Endometrium (tissue), 2 donors: ENCODE measurements at regions not wholly inside any gene's neighbourhood (a gene's known extent, or its start where the extent isn't known, plus 50 kb on each side); places are given as distances from the start of the nearest gene placed in this dataset.
"Not testable (repeated sequence)": the region's sequence is repeated elsewhere in the genome, so short reads cannot be mapped to it uniquely, and the experiment has no call there.

Experiments
- FAIRE-seq: peaks from 2 replicates; lab custom pipeline; 2012; peaks lifted over from hg19 to GRCh38; lab: Jason Lieb, UNC
- donor health status: control.
- donor health status: control.

GRCh38 chr3:22691856-22692628 lies 511.1 kb upstream of the UBE2E2 start:
- peak; percentile 99 for FAIRE-seq

DNA sequence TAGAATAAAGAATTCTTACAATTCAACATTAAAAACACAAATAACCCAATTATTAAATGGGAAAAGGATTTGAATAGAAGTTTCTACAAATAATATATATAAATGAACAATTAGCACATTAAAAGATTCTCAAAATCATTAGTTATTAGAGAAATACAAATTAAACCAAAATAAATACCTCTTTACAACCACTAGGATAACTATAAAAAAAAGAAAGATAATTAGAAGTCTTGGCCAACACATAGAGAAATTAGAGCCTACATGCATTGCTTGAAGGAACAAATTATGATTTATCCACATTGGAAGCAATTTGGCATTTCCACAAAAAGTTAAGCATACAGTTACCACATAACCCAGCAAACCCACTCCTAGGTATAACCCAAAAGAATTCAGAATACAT lies 502.3 kb upstream of the UBE2E2 start:
- FAIRE-seq, result no peak

- no peak for FAIRE-seq
Observed at GRCh38 chr3:22704166-22704565, 499.0 kb upstream of the UBE2E2 start.

DNA sequence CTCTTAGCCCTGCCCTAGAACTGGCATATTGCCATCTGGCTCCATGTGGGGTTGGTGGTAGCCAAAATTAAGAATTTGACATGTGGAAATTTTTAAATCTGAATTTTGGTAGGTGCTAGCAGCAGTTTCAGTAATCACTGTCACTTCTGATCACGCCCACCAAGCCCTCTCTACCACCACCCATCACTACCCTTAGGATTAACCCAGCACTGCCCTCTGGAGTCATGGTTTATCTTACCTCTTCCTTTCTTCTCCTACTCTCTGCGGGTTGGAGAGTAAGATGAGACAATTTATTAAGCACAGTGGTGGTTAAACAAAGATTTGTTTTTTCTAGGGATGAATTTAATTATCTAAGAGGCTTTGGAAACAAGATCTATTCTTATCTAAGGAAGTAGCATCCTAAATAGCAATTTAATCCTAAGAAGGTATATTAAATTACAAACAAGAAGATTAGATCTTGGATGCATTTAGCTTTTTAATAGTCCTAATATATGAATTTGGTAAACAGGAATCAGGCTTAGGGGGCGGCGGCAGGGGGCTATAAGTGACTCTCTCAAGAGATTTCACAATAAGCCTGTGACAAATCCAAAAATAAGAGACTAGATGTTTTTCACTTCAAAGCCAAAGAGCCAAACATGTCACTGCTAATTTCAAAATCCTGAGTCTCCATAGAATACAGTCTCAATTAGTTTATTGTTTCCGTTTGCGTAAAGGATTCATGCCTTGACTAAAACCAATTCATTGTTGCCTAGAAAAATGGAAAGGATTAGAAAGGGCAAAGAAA lies 498.4 kb upstream of the UBE2E2 start:
- FAIRE-seq, result no peak

DNA sequence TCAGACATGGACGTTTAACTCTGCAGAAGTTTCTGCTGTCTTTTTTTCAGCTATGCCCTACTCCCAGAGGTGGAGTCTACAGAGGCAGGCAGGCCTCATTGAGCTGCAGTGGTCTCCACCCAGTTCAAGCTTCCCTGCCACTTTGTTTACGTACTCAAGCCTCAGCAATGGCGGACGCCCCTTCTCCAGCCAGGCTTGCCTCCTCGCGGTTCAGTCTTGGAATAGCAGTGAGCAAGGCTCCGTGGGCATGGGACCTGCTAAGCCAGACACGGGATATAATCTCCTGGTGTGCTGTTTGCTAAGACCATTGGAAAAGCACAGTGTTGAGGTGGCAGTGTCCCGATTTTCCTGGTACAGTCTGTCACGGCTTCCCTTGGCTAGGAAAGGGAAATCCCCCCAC lies 496.2 kb upstream of the UBE2E2 start:
- not testable (repeated sequence) for FAIRE-seq

DNA sequence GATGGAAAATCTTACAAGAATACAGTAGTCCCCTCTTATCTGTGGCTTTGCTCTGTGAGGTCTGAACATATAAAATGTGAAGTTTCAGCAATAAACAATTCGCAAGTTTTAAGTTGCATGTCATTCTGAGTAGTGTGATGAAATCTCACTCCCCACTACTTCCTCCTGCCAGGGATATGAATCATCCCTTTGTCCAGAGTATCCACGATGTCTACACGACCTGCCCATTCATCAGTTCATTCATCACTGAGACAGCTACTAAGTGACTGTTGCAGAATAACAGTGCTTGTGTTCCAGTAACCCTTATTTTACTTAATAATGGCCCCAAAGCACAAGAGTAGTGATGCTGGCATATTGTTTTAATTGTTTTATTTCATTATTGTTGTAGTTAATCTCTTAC lies 489.2 kb upstream of the UBE2E2 start:
- FAIRE-seq, result no peak

GRCh38 chr3:22714749-22715148 lies 488.4 kb upstream of the UBE2E2 start:
- FAIRE-seq, result no peak

DNA sequence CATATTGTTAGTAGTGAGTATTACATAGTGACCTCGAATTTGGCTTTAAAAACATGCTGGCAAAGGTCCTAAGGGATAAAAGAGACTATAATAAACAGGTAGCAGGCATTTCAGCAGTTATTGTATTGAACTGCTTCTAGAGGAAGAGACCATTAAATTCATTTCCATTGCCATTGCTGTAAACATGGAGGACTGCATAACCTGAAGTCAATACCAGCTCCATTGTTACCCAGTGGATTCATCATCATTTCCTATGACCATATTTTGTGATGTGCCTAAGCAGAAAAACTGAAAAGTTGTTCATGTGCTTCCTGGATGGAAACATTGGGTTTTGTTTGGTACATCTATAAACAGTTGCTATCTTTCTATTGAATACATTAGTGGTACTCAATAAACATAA lies 482.5 kb upstream of the UBE2E2 start:
- no peak for FAIRE-seq

GRCh38 chr3:22724420-22724819 lies 478.7 kb upstream of the UBE2E2 start:
- peak; percentile 99 for FAIRE-seq

DNA sequence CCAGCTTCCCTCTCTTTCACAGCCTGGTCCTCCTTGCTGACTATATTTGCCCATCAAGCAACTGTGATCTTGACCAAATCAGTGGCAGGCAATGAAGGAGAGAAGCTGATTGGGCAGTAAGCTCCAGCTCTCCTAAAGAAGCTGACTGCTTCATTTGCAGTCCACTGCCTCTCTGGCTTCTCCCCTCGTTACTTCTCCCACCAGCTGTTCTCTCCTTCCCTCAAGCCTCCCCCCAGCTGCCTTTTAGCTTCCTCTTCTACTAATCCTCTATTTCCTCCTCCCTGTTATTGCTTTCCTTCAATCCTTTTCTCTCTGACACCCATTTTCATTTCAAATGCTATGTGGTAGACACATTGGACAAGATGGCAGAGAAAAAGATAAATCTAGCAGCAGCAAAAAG lies 474.7 kb upstream of the UBE2E2 start:
- FAIRE-seq, result no peak

DNA sequence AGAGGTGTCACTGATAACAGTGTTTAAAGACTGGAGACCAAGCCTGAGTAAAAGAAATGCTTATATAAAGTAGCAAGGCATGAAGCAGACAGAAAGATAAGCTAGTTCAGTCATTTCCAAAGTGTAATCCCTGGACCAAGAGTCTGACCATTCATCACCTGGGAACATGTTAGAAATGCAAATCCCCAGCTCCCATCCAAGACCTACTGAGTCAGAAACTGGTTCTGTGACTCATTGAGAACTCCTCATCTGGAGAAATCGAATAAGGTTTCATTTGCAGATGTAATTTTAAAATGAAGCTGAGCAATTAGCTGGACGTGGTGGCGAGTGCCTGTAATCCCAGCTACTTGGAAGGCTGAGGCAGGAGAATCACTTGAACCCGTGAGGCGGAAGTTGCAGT lies 473.9 kb upstream of the UBE2E2 start:
- FAIRE-seq, result no peak

GRCh38 chr3:22729981-22730380 lies 473.1 kb upstream of the UBE2E2 start:
- no peak for FAIRE-seq

DNA sequence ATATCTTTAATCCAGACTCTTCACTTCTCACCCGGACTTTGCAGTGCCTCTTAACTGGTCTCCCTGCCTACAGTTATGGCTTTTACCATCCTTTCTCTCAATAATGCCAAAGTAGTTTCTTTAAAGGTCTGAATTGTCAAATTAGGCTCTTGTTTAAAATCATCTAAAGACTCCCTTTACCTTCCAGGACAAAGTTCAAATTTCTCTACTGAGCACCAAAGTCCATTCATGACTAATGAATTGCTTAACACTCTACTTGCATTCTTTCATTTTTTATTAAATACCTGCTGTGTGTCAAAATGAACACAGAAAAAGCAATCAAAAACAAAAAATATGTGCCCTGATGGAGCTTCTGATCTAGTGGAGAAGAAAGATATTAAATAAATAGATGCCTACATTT lies 472.4 kb upstream of the UBE2E2 start:
- no peak for FAIRE-seq

DNA sequence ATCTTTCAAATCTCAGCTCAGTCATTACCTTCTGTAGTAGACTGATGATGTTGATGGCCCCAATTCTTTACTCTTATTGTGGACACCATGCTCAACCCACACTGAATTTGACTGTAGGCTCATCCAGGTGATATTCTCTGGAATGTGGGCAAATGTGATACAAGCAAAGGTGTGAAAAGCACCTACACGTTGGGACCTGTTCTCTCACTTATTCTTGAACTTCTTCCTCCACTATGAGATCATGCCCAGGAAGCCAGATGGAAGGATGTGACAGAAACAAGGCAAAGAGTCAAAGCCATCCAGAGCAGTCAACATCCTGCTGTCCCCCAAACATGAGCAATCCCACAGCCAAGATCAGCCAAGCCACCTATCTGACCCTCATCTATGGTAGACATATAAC lies 471.2 kb upstream of the UBE2E2 start:
- no peak for FAIRE-seq

DNA sequence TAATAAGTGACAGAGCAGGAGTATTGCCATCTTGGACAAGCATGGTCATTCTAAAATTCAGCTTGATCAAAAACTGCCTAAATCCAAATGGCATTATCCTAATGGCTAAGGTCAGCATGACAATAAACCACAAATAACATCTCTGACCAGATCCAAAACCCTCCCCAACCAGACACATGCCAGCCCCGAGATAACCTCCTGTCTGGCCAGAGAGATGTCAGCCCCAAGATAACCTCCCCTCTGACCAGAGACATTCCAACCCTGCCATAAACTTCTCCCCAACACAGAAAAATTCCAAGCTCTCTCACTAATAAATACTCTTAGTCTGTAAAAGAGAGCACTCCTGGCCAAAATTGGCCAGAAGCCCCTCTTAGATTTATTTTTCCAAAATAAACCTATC lies 470.5 kb upstream of the UBE2E2 start:
- no peak for FAIRE-seq

DNA sequence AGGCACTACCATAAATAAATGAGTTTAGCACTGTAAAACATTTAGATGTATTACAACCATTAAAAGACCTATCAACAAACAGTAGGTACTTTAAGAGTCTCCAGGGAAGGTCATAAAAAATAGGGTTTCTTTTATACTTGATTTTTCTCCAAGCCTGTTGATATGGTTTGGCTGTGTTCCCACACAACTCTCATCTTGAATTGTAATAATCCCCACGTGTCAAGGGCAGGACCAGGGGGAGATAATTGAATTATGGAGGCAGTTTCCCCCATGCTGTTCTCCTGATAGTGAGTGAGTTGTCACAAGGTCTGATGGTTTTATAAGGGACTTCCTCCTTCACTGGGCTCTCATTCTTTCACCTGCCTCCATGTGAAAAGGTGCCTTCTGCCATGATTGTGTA lies 468.9 kb upstream of the UBE2E2 start:
- FAIRE-seq, result peak; percentile 87

GRCh38 chr3:22734756-22735155 lies 468.4 kb upstream of the UBE2E2 start:
- FAIRE-seq, result no peak

DNA sequence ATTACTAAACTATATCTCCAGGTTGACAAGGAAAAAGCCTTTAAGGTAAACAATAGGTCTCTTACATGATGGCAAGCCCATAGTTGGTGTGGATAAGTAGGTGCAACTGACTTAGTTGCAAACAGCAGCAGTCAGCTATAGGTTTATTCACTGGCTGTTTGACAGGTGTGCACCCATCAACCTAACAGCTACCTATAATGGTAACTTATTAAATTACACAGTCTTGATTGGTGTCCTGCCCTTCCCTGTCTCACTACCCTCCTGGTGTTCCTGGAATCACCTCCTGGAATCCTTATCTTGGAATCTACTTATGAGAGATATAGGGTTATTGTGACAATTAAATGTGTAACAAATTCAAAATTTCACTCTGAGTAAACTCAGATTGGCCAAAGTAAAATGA lies 467.8 kb upstream of the UBE2E2 start:
- no peak for FAIRE-seq

DNA sequence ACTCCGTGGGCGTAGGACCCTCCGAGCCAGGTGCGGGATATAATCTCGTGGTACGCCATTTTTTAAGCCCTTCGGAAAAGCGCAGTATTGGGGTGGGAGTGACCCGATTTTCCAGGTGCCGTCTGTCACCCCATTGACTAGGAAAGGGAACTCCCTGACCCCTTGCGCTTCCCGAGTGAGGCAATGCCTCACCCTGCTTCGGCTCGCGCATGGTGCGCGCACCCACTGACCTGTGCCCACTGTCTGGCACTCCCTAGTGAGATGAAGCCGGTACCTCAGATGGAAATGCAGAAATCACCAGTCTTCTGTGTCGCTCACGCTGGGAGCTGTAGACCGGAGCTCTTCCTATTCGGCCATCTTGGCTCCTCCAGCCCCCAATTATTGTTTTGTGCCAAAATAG lies 459.7 kb upstream of the UBE2E2 start:
- FAIRE-seq, result not testable (repeated sequence)

DNA sequence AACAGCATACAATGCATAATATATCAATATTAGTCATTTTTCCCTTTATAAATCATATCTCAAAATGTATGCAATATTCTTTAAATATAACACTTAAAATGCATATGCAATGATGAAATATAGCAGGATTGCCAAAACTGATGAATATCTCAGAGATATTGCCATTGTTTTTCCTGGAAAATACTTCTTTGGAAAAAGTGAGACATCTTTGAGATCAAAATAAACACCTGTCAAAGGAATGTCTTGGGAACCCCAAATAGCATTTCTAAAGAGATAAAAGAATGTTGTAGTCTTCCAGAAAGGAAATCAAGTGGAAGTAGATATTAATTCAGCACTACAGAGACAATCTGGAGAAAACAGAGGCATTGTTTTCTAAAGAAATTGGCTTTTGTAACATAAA lies 457.8 kb upstream of the UBE2E2 start:
- no peak for FAIRE-seq

GRCh38 chr3:22746221-22746620 lies 456.9 kb upstream of the UBE2E2 start:
- no peak for FAIRE-seq

- FAIRE-seq, result no peak
Observed at GRCh38 chr3:22748453-22749045, 454.6 kb upstream of the UBE2E2 start.

GRCh38 chr3:22759636-22760310 lies 443.4 kb upstream of the UBE2E2 start:
- no peak for FAIRE-seq
